NCI-H1048 (cell line): ENCODE measurements at regions not wholly inside any gene's neighbourhood (a gene's known extent, or its start where the extent isn't known, plus 50 kb on each side); places are given as distances from the start of the nearest gene placed in this dataset.

Experiments used
- DNase-seq: peaks from one replicate; lab custom pipeline; 2025; lab: John Stamatoyannopoulos, UW

DNA sequence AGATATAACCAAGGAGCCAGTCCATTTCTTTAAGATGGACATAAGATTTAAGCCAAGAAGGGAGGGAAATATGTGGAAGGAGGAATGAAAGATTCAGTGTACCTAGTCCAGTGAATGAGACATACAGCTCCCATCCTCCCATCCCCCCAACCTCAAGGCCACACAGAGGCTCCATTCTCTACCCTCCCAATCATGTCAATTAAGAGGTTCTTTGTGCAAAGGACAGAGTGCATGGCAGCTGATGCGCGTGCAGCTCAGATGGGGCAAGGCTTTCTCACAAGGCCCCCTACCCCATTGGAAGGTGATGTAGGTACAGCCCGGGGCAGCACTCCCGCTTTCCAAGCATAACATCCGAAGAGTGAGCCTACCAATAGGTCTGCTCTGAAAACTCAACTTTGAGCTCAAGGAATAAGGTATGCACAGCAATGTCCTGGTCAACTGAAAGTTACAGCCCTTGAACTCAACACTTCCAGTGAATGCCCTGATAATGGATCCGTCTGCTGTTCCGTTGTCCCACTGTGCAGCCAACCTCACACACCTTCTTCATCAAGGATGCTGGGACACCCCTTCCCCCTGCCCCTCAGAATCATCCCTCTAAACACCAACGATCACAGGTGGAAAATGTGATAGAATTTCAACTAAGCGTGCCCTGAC lies 458.1 kb downstream of the SOX9 start:
- DNase-seq: no peak

DNA sequence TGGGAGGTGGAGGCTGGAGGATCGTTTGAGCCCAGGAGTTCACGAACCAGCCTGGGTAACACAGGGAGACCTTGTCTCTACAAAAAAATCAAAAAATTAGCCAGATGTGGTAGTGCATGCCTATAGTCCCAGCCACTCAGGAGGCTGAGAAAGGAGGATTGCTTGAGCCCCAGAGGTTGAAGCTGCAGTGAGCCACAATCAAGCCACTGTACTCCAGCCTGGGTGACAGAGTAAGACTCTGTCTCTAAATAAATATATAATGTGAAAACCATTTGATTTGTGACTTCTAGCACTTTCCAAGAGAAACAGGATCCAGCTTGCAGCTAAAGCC lies 459.1 kb downstream of the SOX9 start:
- DNase-seq: no peak

GRCh38 chr17:72580321-72581127 lies 459.7 kb downstream of the SOX9 start:
- DNase-seq: no peak

DNA sequence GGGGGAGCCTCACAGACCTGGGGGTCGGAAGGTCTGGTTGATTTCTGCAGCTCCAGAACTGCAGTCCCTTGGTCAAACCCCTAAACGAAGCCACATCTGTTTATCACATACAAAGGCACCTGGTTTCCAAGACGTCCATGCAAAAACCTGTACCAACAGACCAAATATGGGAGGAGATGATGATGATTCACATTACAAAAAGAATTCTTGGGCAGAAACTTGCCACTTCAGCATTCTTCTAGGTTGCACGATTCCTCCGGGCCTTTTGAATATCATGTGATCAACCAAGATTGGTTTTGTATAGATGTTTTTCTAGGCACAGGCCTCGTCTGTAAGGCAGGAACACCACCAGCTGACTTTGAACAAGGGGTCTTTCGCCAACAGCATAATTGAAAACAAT lies 466.3 kb downstream of the SOX9 start:
- no peak for DNase-seq

DNA sequence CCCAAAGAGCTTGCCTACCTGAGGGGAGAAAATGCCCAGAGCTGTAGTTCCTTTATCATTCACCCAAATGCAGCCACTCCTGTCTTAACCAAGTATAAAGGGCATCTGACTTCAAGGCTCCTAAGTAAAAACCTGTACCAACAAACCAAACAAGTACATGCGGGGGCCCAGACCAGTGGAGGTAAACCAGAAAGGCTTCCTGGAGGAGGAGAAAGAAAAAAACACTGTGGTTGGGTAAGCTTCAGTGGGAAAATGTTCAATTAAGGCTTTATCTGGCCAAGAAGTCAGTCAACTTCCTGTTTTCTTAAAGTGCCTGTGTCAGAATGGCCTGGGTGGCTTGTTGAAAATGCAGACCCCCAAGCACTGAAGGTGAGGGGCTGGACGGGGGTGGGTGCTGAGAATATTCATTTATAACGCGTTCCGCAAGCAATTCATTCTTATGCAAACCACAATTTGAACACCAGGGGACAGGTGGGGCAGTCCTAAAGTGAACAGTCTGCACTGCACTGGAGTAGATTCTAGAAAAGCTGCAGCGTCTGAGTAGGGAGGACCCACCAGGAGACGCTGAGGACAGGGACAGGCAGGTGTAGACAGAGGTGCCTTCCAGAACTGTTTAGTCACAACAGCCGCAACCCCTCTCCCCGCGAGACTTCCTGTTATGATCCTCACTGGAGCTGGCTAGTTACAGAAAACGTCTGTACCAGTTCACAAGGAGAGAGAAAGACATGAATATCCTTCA lies 467.1 kb downstream of the SOX9 start:
- no peak for DNase-seq

GRCh38 chr17:72588561-72588960 lies 467.7 kb downstream of the SOX9 start:
- DNase-seq: no peak

- DNase-seq: no peak
These were observed 468.1 kb downstream of the SOX9 start for GRCh38 chr17:72588961-72589360.

DNA sequence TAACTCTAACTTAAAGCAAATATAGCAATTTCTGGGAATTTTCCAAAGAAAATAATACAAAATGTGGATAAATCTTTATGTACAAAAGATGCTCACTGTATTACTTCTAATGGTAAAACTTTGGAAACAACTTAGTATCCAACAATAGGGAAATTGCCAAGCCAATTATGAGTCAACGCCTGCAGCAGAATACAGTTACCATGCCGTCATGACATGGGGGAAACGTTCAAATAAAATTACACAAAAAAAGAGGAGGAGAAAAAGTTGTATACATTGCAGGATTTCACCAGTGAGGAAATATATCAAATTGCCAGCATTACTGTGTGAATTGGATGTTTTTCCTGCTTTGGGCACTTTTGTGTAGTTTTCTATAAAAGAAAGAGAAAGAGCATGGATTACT lies 469.6 kb downstream of the SOX9 start:
- no peak for DNase-seq

GRCh38 chr17:72590882-72591281 lies 470.1 kb downstream of the SOX9 start:
- DNase-seq: no peak

GRCh38 chr17:72591289-72592241 lies 470.7 kb downstream of the SOX9 start:
- DNase-seq: no peak

- DNase-seq: peak; percentile 67
These were observed 471.6 kb downstream of the SOX9 start for GRCh38 chr17:72592242-72592966.

GRCh38 chr17:72592967-72593325 lies 472.1 kb downstream of the SOX9 start:
- no peak for DNase-seq

- no peak for DNase-seq
These were observed 473.4 kb downstream of the SOX9 start for GRCh38 chr17:72594248-72594647.
